ENCODE measurements at regions not wholly inside any gene's neighbourhood (a gene's known extent, or its start where the extent isn't known, plus 50 kb on each side); places are given as distances from the start of the nearest gene placed in this dataset.

DNA sequence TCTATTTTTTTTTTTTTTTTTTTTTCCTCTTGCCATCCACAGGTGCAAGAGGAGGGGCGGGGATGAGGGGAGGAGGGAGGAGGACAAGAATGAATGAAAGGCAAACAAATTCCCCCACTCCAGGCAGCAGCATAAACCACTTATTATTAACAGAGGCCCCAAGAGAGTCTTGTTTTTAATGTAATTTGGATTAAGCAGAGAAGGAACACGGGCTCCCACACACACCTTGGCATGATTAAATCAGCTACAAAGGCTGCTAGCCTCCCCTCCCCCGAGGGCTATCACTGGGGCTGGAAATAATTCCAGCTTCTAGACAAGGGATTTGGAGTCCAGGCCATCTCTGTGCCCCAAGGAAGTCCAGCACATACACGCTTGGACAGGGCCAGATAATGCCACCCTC, 93.4 kb upstream of the DRD2 start:
- TF ChIP-seq POLR2A (IDR thresholded peaks at IDR 0.05): no peak
- TF ChIP-seq, protein P1, sequence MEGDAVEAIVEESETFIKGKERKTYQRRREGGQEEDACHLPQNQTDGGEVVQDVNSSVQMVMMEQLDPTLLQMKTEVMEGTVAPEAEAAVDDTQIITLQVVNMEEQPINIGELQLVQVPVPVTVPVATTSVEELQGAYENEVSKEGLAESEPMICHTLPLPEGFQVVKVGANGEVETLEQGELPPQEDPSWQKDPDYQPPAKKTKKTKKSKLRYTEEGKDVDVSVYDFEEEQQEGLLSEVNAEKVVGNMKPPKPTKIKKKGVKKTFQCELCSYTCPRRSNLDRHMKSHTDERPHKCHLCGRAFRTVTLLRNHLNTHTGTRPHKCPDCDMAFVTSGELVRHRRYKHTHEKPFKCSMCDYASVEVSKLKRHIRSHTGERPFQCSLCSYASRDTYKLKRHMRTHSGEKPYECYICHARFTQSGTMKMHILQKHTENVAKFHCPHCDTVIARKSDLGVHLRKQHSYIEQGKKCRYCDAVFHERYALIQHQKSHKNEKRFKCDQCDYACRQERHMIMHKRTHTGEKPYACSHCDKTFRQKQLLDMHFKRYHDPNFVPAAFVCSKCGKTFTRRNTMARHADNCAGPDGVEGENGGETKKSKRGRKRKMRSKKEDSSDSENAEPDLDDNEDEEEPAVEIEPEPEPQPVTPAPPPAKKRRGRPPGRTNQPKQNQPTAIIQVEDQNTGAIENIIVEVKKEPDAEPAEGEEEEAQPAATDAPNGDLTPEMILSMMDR (IDR thresholded peaks at IDR 0.05): no peak
